ENCODE measurements at regions not wholly inside any gene's neighbourhood (a gene's known extent, or its start where the extent isn't known, plus 50 kb on each side); places are given as distances from the start of the nearest gene placed in this dataset.
"Not testable (repeated sequence)": the region's sequence is repeated elsewhere in the genome, so short reads cannot be mapped to it uniquely, and the experiment has no call there.

GRCh38 chr4:170202721-170203120 lies 113.0 kb upstream of the AADAT start:
- intact Hi-C loops (cut with DNase I): no loop called here
- no peak overlapping the region for H3K4me3 ChIP-seq
- H3K4me1 ChIP-seq: no peaks in the 10 kb centered on the region
- ATAC-seq (no peak), DNase-seq (no peak)
- WGBS (ENCODE audit: insufficient coverage, low coverage, low lambda C conversion rate, missing lambda C conversion rate): 43% methylated on average over 3 of the region's 3 CpGs
- no peaks in the 10 kb centered on the region for H3K36me3 ChIP-seq
- H3K27me3 ChIP-seq: no peaks in the 10 kb centered on the region
- no peaks in the 10 kb centered on the region for H3K9me3 ChIP-seq
- H3K27ac ChIP-seq: no peak overlapping the region
- TF ChIP-seq POLR2A (IDR thresholded peaks at IDR 0.05) (no peak), CTCF (IDR thresholded peaks at IDR 0.05) (no peak)

GRCh38 chr4:170198747-170199146 lies 109.0 kb upstream of the AADAT start:
- Histone ChIP-seq H3K4me3 (no peak overlapping the region), H3K9me3 (no peaks in the 10 kb centered on the region), H3K4me1 (no peaks in the 10 kb centered on the region), H3K27me3 (no peaks in the 10 kb centered on the region), H3K27ac (no peak overlapping the region), H3K36me3 (no peaks in the 10 kb centered on the region)
- TF ChIP-seq POLR2A (IDR thresholded peaks at IDR 0.05) (no peak), CTCF (IDR thresholded peaks at IDR 0.05) (peak; percentile 15 to 37 (median 28))
- intact Hi-C loops (cut with DNase I): no loop called here
- ATAC-seq (no peak), DNase-seq (no peak)
- WGBS (ENCODE audit: insufficient coverage, low coverage, low lambda C conversion rate, missing lambda C conversion rate): 34% methylated on average over 1 of the region's 1 CpG

- H3K27me3 ChIP-seq; H3K27ac ChIP-seq; intact Hi-C loops (cut with DNase I); H3K4me3 ChIP-seq; H3K36me3 ChIP-seq; H3K4me1 ChIP-seq; H3K9me3 ChIP-seq; ATAC-seq; DNase-seq: not testable (repeated sequence)
- WGBS (ENCODE audit: insufficient coverage, low coverage, low lambda C conversion rate, missing lambda C conversion rate): 22% methylated on average over 2 of the region's 2 CpGs
Observed at GRCh38 chr4:170194794-170195193, 105.0 kb upstream of the AADAT start.

- H3K9me3 ChIP-seq: no peaks in the 10 kb centered on the region
- WGBS (ENCODE audit: insufficient coverage, low coverage, low lambda C conversion rate, missing lambda C conversion rate): 48% methylated on average over 6 of the region's 6 CpGs
- ATAC-seq (no peak), DNase-seq (no peak)
- H3K4me1 ChIP-seq: no peaks in the 10 kb centered on the region
- TF ChIP-seq POLR2A (IDR thresholded peaks at IDR 0.05): no peak
- TF ChIP-seq CTCF (IDR thresholded peaks at IDR 0.05): no peak
- H3K27ac ChIP-seq: no peak overlapping the region
- H3K4me3 ChIP-seq: no peak overlapping the region
- H3K27me3 ChIP-seq: no peaks in the 10 kb centered on the region
- intact Hi-C loops (cut with DNase I): no loop called here
- no peaks in the 10 kb centered on the region for H3K36me3 ChIP-seq
Observed at GRCh38 chr4:170193496-170193895, 103.7 kb upstream of the AADAT start.

GRCh38 chr4:170190265-170190664 lies 100.5 kb upstream of the AADAT start:
- no peak overlapping the region for H3K27ac ChIP-seq
- H3K4me3 ChIP-seq: no peak overlapping the region
- ATAC-seq (no peak), DNase-seq (no peak)
- WGBS (ENCODE audit: insufficient coverage, low coverage, low lambda C conversion rate, missing lambda C conversion rate): 85% methylated on average over 1 of the region's 1 CpG
- intact Hi-C loops (cut with DNase I): no loop called here
- no peaks in the 10 kb centered on the region for H3K4me1 ChIP-seq
- no peak for TF ChIP-seq POLR2A (IDR thresholded peaks at IDR 0.05)
- no peak for TF ChIP-seq CTCF (IDR thresholded peaks at IDR 0.05)
- no peaks in the 10 kb centered on the region for H3K9me3 ChIP-seq
- no peaks in the 10 kb centered on the region for H3K36me3 ChIP-seq
- no peaks in the 10 kb centered on the region for H3K27me3 ChIP-seq

All from right lobe of liver (tissue), 6 donors.